T1000 (cell line): ENCODE measurements at regions not wholly inside any gene's neighbourhood (a gene's known extent, or its start where the extent isn't known, plus 50 kb on each side); places are given as distances from the start of the nearest gene placed in this dataset.
A peak's percentile ranks its signal among the peaks of the same experiment; 100 is the strongest.

Experiments
- DNase-seq: peaks from one replicate; lab custom pipeline; 2025; ENCODE audit warnings: mixed read lengths; lab: John Stamatoyannopoulos, UW

DNA sequence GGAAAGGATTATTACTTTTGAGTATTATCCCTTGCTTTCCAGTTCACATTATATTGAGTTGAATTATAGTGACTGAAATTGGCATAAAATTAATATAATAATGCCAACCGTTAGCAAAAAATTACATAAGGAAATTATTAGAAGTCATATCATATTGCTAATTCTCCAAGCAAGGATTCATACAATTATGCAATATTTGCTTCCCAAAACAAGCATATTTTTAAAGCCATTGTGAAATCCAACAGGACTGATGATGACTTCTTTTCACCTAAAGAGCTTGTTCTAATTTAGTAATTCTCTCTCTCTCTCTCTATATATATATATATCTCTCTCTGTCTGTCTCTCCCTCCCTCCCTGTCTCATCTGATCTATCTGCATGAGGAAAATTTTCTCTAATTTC lies 283.5 kb downstream of the DSEL start:
- DNase-seq, result no peak

GRCh38 chr18:67232406-67232805 lies 284.1 kb downstream of the DSEL start:
- DNase-seq, result no peak

DNA sequence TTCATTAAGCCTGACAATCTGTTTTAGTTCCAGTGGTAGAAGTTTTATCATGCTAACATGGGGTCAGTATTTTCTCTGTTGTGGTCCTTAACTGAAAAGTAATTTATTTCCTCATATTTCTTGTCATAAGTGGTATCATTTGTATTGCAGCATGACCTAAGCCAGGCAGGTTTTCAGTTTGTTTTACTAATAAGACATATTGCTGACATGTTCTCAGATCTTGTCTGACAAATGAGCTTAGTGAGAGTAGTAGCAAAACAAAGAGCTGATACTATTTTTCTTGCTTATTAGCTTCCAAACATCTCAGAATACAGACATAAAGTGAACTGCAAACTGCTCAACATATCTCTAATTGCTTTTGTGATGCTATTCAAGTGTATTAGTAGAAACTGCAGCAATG lies 293.6 kb downstream of the DSEL start:
- DNase-seq, result no peak

DNA sequence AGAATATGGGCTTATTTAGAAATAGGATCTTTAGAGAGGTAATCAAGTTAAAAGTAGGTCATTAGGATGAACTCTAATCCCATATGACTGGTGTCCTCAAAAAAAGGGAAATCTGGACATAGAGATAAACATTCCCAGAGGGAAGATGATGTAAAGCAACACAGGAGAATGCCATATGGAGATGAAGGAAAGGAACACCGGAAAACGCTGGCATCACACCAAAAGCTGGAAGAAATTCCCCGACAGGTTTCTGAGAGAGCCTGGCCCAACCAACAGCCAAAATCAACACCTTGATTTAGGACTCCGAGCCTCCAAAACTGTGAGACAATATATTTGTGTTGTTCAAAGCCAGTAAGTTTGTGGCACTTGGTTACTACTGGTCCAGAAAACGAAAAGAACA lies 296.7 kb downstream of the DSEL start:
- no peak for DNase-seq

DNA sequence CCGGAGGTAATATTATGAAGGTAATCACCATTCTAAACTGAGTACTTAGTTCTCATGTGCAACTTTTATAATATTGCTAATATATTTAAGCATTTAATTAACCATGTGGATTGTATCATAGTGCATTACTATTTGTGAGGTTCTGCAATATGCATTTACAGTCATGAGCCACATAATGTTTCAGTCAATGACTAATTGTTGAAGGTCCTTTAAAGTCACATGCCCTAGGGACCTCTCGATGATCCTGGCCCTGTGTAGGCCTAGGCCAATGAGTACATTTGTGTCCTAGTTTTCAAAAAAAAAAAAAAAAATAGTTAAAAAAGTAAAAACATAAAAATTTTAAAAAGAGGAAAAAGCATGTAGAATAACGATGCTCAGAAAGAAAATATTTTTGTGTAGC lies 298.0 kb downstream of the DSEL start:
- no peak for DNase-seq

GRCh38 chr18:67217551-67218166 lies 298.9 kb downstream of the DSEL start:
- DNase-seq, result peak; percentile 2

DNA sequence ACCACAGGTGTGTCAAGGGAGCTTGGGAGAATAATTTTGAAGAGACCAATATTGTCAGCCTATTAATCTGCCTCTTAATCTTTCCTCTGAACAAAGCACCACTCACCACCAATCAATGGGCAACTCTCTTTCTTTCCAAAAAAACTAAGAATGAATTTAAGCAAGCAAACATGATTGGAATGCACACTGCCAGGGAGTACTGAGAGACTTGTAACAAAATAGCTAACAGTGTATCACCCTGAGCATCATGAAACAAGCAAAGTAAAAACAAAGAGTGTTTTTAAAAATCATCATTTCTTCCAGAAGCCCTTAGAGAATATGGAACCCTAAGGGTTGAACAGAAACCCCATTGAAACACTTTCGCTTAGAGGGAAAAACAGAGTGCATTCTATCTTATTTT lies 299.7 kb downstream of the DSEL start:
- no peak for DNase-seq

DNA sequence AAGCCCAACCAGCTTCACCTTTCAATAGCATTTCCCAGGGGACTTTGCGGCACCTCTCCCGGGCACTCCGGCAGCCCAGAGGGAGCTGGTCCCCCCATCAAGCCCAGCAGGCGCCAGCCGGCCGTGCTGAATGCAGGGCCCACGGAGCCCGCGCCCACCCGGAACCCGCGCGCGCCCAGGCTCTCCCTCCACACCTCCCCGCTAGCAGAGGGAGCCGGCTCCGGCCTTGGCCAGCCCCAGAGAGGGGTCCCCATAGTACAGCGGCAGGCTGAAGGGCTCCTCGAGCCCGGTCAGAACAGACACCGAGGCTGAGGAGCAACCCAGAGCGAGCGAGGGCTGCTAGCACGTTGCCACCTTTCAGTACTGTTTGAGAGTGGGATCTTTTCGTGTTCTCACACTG lies 300.8 kb downstream of the DSEL start:
- DNase-seq, result no peak

- DNase-seq, result no peak
Observed at GRCh38 chr18:67211646-67212045, 304.9 kb downstream of the DSEL start.

DNA sequence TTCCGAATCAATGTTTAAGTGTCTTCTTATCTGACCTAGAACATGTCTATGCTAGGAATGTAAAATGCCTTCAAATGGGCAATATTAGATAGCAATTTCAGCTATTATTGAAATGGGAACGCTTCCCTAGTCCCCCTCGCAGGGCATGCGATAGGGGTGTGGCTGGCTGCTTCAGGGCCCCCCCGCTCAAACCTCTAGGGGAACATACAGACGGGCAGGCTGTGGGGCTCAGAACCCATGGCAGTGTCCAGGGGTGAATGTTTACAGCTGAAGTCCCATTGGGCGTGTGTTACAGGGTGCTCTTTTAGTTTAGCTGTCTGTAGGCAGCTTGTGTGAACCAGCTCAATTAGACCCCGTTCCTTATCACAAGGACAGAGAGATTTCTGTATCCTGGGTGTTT lies 315.9 kb downstream of the DSEL start:
- no peak for DNase-seq

GRCh38 chr18:67199993-67200617 lies 316.4 kb downstream of the DSEL start:
- DNase-seq, result no peak

- DNase-seq, result no peak
Observed at GRCh38 chr18:67194886-67195285, 321.6 kb downstream of the DSEL start.

GRCh38 chr18:67192535-67192934 lies 324.0 kb downstream of the DSEL start:
- no peak for DNase-seq

DNA sequence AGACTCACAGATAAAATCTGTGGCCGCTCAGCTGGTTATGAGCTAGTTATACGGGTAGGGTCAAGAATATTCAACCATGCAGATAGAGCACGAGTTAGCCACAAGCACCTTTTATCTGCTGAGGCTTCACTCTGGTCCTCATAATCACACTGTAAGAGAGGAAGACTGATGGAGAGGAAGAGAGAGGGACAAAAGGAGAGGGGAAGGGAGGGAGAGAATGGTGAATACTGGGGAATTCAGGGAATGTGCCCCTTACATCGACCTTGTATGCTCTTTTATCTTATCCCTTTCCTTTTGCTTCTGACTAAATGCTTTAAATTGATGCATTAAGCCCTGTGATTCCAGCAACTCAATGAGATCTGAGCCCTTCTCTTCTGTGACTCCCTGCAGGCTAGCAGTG lies 333.1 kb downstream of the DSEL start:
- no peak for DNase-seq

- no peak for DNase-seq
Observed at GRCh38 chr18:67179726-67180125, 336.8 kb downstream of the DSEL start.

- DNase-seq, result no peak
Observed at GRCh38 chr18:67159662-67160061, 356.9 kb downstream of the DSEL start.

DNA sequence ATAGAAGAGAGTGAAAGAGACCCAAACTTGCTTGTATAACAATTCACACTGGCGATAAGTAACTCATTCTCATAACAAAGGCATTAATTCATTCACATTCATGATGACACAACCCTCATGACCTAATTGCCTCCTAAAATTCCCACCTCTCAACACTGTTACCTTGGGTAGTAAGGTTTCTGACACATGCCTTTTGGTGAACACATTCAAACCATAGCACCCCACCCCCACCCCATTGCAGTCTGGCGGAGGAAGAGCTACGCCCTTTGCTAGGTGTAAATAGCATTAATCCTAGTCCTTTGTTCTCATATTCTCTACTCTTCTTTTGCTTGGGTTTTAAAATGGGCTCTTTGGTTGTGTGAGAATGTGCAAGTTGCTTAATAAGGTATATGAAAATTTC lies 361.5 kb downstream of the DSEL start:
- no peak for DNase-seq

GRCh38 chr18:67151366-67151765 lies 365.2 kb downstream of the DSEL start:
- DNase-seq, result no peak

DNA sequence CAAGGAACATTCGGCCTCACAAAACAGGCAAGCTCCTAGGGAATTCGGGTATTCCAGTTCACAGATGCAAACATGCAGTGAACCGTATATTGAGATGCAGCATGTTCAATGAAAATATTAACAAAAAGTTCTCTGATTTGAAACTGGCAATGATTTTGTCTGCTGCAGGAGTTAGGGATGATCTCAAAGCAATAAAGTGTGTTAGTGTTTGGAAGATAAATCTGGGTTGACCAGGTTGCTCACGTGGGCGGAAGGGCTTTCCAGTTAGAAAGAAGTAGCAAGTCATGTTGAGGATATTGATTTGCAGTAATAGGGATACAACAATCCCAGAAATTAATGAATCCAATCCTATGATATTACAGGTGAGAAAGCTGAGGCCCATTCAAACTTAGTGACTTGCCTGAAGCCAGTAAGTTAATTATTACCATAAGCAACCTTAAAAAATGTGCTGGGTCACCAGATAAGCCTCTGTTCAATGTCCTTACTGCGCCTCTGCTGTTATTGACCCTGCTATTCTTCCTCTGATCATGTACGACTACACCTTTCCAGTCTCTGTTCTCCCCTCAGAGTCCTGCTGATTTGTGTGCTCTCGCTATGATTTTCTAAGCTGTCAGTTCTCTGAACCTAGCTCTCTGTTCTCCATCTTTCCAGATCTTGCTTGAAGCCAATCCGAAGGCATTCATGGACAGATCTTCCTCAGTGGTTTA lies 370.8 kb downstream of the DSEL start:
- no peak for DNase-seq

DNA sequence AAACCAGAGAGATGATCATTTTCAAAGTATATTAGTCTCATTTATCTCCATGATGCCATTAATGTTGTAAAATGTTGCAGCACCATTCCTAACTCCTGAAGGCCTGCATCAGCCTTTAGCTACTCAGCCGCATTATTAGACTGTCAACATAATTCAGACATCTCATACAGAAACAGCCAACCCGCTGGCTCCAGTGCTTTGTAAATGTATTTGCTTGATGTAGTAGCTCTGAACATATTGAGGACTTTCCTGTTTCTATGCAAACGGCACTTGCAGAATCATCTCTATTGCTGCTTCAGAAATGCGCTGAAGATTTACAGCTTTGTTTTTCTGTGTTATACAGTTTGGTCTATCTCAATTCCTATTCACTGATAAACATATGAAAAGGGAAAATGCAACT lies 372.2 kb downstream of the DSEL start:
- DNase-seq, result no peak

DNA sequence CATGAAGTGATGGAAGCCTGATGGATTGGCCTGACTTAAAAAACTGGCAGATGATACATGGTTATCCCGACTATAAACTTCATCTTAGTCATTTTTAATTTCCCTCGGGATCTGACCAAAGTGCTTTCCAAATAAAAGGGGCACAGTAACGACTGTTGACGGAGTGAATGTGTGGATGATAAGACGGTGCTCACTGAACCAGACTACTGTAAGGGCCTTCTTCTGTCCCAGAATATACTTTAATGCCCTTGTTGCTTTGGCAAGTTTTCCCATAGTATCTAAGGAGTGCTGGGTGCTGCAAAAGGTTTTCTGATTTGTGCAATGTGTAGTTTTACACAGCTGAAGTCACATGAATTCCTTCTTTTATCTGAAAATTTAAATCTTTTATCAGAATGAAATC lies 373.5 kb downstream of the DSEL start:
- DNase-seq, result no peak

DNA sequence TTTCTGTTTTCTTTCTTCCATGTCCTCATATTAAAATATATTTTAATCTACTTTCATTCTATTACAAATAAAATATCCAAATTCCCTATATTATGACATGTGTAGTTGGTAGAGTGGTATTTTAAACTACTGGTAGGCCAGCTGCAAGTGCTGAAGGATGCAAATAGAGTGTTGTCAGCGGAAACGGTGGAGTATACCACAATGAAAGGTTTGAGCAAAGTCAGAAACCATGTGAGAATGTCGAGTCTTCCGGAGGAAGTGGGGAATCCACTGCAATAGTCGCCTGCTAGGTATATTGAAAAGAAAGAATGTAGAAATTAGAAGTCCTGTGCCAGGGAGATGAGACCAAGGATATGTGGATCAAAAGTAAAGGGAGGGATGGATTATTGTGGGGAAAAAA lies 373.9 kb downstream of the DSEL start:
- no peak for DNase-seq

GRCh38 chr18:67140495-67140894 lies 376.0 kb downstream of the DSEL start:
- no peak for DNase-seq

- DNase-seq, result no peak
Observed at GRCh38 chr18:67139899-67140298, 376.6 kb downstream of the DSEL start.
